ENCODE measurements at regions not wholly inside any gene's neighbourhood (a gene's known extent, or its start where the extent isn't known, plus 50 kb on each side); places are given as distances from the start of the nearest gene placed in this dataset.

GRCh38 chr18:77566604-77567003 is 317.0 kb downstream of the GALR1 start:
- Histone ChIP-seq H3K36me3 (ENCODE audit: control insufficient read depth in 2 of 2, extremely low read depth in 1 of 2, insufficient read depth in 2 of 2, low read length in 2 of 2) (no peaks in the 10 kb centered on the region), H3K27me3 (ENCODE audit: control insufficient read depth, extremely low read depth, insufficient read depth, low read length) (no peaks in the 10 kb centered on the region), H3K27ac (ENCODE audit: control insufficient read depth, insufficient read depth, low read length) (no peak overlapping the region), H3K9ac (ENCODE audit: control insufficient read depth, extremely low read depth, insufficient read depth, low read length) (no peak overlapping the region), H2AFZ (ENCODE audit: control insufficient read depth, low read length) (no peak overlapping the region), H3K79me2 (ENCODE audit: control insufficient read depth, insufficient read depth, low read length) (no peaks in the 10 kb centered on the region), H3K4me2 (ENCODE audit: control insufficient read depth, extremely low read depth, insufficient read depth, low read depth, low read length) (no peak overlapping the region), H3K9me3 (ENCODE audit: control insufficient read depth, low read depth, low read length) (peaks cover 5% of the 10 kb centered on the region), H3K9me1 (ENCODE audit: control insufficient read depth, extremely low read depth, insufficient read depth, low read length) (no peaks in the 10 kb centered on the region), H4K20me1 (ENCODE audit: control insufficient read depth, extremely low read depth, insufficient read depth, low read length) (no peaks in the 10 kb centered on the region), H3K4me3 (ENCODE audit: control insufficient read depth in 2 of 3, extremely low read depth in 1 of 3, insufficient read depth in 2 of 3, low read depth in 1 of 3, low read length in 3 of 3) (no peak overlapping the region), H3K4me1 (ENCODE audit: control insufficient read depth, extremely low read depth, insufficient read depth, low read length) (no peaks in the 10 kb centered on the region)
- dilution Hi-C loops (cut with MboI; ENCODE audit: extremely low pct_ligation_motif_present, low sequenced_read_pairs), result no loop called here
- FAIRE-seq (no peak), DNase-seq (ENCODE audit: low read depth, low spot score) (no peak)
- TF ChIP-seq EZH2 (IDR thresholded peaks at IDR 0.05; ENCODE audit: low read length), result no peak
- no peak for TF ChIP-seq CTCF (optimal IDR thresholded peaks at IDR 0.05 in 1 of 3, IDR thresholded peaks at IDR 0.05 in 1 of 3, conservative IDR thresholded peaks at IDR 0.05 in 1 of 3; ENCODE audit: extremely low read depth in 1 of 3, insufficient read depth in 2 of 3, low read length in 3 of 3)

GRCh38 chr18:77567205-77567604 is 317.6 kb downstream of the GALR1 start:
- H3K4me3 ChIP-seq (ENCODE audit: control insufficient read depth in 2 of 3, extremely low read depth in 1 of 3, insufficient read depth in 2 of 3, low read depth in 1 of 3, low read length in 3 of 3), result no peak overlapping the region
- no peak for DNase-seq (ENCODE audit: low read depth, low spot score)
- dilution Hi-C loops (cut with MboI; ENCODE audit: extremely low pct_ligation_motif_present, low sequenced_read_pairs), result no loop called here
- no peak overlapping the region for H3K27ac ChIP-seq (ENCODE audit: control insufficient read depth, insufficient read depth, low read length)
- H3K9me3 ChIP-seq (ENCODE audit: control insufficient read depth, low read depth, low read length), result peaks cover 10% of the 10 kb centered on the region
- H3K27me3 ChIP-seq (ENCODE audit: control insufficient read depth, extremely low read depth, insufficient read depth, low read length), result no peaks in the 10 kb centered on the region
- no peak overlapping the region for H3K4me2 ChIP-seq (ENCODE audit: control insufficient read depth, extremely low read depth, insufficient read depth, low read depth, low read length)
- no peak overlapping the region for H3K9ac ChIP-seq (ENCODE audit: control insufficient read depth, extremely low read depth, insufficient read depth, low read length)
- no peaks in the 10 kb centered on the region for H3K9me1 ChIP-seq (ENCODE audit: control insufficient read depth, extremely low read depth, insufficient read depth, low read length)
- TF ChIP-seq CTCF (optimal IDR thresholded peaks at IDR 0.05 in 1 of 3, IDR thresholded peaks at IDR 0.05 in 1 of 3, conservative IDR thresholded peaks at IDR 0.05 in 1 of 3; ENCODE audit: extremely low read depth in 1 of 3, insufficient read depth in 2 of 3, low read length in 3 of 3), result no peak
- TF ChIP-seq EZH2 (IDR thresholded peaks at IDR 0.05; ENCODE audit: low read length), result no peak
- no peak overlapping the region for H2AFZ ChIP-seq (ENCODE audit: control insufficient read depth, low read length)
- no peaks in the 10 kb centered on the region for H3K79me2 ChIP-seq (ENCODE audit: control insufficient read depth, insufficient read depth, low read length)
- no peak for FAIRE-seq
- no peaks in the 10 kb centered on the region for H3K4me1 ChIP-seq (ENCODE audit: control insufficient read depth, extremely low read depth, insufficient read depth, low read length)
- no peaks in the 10 kb centered on the region for H3K36me3 ChIP-seq (ENCODE audit: control insufficient read depth in 2 of 2, extremely low read depth in 1 of 2, insufficient read depth in 2 of 2, low read length in 2 of 2)
- H4K20me1 ChIP-seq (ENCODE audit: control insufficient read depth, extremely low read depth, insufficient read depth, low read length), result no peaks in the 10 kb centered on the region

Measured in keratinocyte (primary cell).